GM18858 (cell line): ENCODE measurements at regions not wholly inside any gene's neighbourhood (a gene's known extent, or its start where the extent isn't known, plus 50 kb on each side); places are given as distances from the start of the nearest gene placed in this dataset.

Experiments used
- ATAC-seq: cut with Tn5 transposase; IDR thresholded peaks from one replicate; pipeline ENCODE4 v1.9.1; 2021; ENCODE audit not compliant: unreplicated experiment

DNA sequence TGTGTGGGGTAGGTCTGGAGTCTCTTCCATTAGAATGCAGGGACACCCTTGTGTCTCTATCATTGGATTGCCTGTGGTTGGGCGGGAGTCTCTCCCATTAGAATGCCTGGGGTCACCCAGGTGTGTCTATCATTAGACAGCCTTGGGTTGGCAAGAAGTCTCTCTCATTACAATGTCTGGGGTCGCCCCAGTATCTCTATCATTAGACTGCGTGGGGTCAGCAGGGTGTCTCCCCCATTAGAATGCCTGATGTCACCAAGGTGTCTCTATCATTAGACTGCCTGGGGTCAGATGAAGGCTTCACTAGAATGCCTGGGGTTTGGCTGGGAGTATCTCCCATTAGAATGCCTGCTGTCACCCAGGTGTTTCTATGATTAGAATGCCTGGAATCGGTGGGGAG lies 1539.0 kb downstream of the UQCRFS1 start:
- ATAC-seq = no peak

DNA sequence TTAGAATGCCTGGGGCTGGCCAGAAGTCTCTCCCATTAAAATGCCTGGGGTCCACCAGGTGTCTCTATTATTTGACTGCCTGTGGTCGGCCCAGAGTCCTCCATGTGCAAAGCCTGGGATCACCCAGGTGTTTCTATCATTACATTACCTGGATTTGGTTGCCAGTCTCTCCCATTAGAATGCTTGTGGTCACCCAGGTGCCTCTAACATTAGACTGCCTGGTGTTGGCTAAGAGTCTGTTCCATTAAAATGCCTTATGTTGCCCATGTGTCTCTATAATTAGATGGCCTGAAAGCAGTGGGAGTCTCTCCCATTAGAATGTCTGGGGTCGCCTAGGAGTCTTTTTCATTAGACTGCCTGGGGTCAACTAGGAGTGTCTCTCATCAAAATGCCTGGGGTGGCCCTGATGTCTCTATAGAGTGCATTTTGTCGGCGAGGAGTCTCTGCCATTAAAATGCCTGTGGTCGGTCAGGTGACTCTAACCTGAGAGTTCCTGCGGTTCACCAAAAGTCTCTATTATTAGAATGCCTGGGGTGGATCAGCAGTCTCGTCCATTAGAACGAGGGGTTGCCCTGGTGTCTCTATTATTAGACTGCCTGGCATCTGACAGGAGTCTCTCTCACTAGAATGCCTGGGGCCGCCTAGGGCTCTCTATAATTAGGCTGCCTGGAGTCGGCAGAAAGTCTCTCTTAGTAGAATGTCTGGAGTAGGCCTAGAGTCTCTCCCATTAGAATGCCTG lies 1540.5 kb downstream of the UQCRFS1 start:
- no peak for ATAC-seq

DNA sequence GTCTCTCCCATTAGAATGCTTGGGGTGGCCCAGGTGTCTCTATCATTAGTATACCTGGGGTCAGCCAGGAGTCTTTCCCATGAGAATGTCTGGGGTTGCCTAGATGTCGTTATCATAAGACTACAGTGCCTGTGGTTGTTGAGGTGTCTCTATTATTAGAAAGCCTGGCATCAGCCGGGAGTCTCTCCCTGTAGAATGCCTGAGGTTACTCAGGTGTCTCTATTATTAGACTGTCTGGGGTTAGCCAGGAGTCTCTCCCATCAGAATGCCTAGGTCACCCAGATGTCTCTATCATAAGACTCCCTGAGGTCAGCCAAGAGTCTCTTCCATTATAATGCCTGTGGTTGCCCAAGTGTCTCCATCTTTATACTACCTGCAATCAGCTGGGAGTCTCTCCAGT lies 1541.1 kb downstream of the UQCRFS1 start:
- no peak for ATAC-seq

DNA sequence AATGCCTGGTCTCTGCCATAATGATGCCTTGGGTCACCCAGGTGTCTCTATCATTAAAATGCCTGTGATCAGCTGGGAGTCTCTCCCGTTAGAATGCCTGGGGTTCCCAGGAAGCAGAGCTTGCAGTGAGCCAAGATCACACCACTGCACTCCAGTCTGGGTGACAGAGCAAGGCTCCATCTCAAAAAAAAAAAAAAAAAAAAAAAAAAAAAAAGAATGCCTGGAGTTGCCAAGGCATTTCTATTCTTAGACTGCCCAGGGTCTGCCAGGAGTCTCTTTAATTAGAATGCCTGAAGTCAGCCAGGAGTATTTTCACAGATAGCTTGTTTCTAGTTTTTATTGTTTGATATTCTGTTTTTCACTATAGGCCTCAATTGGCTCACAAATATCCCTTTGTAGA lies 1552.5 kb downstream of the UQCRFS1 start:
- no peak for ATAC-seq

DNA sequence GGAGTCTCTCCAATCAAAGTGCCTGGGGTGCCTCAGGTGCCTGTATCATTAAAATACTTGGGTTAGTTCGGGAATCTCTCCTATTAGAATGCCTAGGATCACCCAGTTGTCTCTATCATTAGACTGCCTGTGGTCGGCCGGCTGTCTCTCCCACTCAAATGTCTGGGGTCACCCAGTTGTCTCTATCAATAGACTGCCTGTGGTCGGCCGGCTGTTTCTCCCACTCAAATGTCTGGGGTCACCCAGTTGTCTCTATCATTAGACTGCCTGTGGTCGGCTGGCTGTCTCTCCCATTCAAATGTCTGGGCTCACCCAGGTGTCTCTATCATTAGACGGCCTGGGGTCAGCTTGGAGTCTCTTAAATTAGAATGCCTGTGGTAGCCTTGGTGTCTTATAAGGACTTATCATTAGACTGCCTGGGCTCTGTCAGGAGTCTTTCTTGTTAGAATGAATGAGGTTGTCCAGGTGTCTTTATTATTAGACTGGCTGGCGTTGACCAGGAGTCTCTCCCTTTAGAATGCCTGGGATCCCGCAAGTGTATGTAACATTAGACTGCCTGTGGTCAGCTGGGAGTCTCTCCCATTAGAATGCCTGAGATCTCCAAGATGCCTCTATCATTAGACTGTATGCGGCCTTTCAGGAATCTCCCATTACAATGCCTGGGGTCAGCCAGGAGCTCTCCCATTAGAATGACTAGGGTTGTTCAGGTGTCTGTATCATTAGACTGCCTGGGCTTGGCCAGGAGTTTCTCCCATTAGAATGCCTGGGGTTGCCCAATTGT lies 1555.5 kb downstream of the UQCRFS1 start:
- no peak for ATAC-seq

DNA sequence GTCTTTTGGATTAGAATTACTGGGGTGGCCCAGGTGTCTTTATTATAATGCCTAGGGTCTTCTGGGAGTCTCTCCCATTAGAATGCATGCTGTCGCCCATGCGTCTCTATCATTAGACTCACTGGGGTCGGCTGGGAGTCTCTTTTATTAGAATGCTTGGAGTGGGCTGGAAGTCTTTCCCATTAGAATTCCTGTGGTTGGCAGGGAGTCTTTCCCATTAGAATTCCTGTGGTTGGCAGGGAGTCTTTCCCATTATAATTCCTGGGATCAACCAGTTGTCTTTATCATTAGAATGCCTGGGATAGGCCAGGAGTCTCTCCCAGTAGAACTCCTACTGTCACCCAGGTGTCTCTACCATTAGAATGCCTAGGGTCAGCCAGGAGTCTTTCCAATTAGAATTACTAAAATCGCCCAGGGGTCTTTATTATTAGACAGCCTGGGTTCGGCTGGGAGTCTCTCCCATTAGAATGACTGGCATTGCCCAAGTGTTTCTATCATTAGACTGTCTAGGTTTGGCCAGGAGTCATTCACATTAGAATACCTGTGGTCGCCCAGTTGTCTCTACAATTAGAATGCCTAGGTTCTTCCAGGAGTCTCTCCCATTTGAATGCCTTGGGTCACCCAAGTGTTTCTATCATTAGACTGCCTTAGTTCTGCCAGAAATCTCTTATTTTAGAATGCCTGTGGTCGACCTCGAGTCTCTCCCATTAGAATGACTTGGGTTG lies 1558.5 kb downstream of the UQCRFS1 start:
- ATAC-seq = no peak

DNA sequence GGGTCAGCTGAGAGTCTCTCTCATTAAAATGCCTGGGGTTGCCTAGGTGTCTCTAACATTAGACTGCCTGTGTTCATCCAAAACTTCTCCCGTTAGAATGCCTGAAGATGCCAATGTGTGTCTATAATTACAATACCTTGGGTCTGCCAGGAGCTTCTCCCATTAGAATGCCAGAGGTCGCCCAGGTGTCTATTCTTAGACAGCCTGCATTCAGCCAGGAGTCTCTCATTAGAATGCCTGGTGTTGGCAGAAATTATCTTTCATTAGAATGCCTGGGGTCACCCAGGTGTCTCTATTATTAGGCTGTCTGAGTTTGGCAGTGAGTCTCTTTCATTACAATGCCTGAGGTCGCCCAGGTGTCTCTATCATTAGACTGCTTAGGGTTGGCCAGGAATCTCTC lies 1560.2 kb downstream of the UQCRFS1 start:
- no peak for ATAC-seq

DNA sequence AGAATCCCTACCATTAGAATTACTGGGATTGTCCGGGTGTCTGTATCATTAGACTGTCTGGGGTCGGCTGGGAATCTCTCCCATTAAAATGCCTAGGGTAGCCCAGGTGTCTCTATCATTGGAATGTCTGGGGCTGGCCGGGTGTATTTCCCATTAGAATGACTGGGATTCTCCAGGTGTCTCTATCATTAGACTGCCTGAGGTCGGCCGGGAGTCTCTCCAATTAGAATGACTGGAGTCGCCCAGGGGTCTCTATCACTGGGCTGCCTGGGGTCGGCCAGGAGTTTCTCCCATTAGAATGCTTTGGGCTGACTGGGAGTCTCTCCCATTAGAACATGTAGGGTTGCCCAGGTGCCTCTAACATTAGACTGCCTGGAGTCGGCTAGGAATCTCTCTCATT lies 1560.7 kb downstream of the UQCRFS1 start:
- ATAC-seq = no peak

DNA sequence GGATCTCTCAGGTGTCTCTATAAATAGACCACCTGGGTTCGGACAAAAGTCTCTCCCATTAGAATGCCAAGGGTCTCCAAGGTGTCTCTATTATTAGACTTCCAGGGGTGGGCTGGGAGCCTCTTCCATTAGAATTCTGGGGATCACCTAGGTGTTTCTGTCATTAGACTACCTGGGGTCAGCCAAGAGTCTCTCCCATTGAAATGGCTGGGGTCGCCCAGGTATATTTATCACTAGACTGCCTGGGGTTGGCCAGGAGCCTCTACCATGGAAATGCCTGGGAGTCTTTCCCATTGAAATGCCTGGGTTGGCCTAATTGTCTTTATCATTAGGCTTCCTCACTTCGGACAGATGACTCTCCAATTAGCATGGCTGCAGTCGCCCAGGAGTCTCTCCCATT lies 1565.5 kb downstream of the UQCRFS1 start:
- no peak for ATAC-seq

DNA sequence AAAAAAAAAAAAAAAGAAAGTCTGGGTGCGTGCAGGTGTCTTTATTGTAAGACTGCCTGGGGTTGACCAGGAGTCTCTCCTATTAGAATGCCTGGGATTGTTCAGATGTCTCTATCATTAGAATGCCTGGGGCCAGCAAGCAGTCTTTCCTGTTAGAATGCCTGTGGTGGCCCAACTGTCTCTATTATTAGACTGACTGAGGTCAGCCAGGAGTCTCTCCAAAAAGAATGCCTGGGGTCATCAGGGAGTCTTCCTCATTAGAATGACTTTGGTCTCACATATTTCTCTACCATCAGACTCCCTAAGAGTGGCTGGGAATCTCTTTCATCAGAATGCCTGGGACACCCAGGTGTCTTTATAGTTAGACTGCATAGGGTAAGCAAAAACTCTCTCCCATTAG lies 1577.5 kb downstream of the UQCRFS1 start:
- ATAC-seq = no peak

DNA sequence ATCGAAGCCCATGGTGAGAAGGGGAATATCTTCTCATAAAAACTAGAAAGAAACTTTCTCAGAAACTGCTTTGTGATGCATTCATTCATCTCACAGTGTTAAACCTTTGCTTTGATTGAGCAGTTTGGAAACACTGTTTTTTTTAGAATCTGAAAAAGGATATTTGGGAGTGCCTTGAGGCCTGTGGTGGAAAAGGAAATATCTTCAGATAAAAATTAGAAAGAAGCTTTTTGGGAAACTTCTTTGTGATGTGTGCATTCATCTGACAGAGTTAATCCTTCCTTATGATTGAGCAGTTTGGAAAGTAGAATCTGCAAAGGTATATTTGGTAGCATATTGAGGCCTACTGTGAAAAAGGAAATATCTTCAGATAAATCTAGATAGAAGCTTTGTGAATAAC lies 1594.9 kb downstream of the UQCRFS1 start:
- no peak for ATAC-seq

DNA sequence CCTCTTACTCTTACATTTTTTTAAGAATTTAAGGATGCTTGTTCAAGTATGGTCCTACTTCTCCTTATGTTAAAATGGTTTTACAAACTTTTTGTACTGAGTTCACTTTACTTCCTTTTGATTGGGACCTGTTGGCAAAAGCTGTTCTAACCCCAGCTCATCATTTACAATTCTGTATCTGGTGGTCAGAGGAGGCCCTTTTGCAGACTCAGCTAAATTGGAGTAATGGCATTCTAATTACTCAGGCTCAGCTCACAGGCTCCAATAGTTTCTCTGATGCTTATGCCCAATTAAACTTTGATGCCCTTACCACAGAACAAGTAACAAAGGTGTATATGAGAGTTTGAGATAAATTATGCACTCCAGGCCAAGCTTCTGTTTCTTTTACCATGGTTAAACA lies 1632.0 kb downstream of the UQCRFS1 start:
- no peak for ATAC-seq
